ENCODE measurements at regions not wholly inside any gene's neighbourhood (a gene's known extent, or its start where the extent isn't known, plus 50 kb on each side); places are given as distances from the start of the nearest gene placed in this dataset.

DNA sequence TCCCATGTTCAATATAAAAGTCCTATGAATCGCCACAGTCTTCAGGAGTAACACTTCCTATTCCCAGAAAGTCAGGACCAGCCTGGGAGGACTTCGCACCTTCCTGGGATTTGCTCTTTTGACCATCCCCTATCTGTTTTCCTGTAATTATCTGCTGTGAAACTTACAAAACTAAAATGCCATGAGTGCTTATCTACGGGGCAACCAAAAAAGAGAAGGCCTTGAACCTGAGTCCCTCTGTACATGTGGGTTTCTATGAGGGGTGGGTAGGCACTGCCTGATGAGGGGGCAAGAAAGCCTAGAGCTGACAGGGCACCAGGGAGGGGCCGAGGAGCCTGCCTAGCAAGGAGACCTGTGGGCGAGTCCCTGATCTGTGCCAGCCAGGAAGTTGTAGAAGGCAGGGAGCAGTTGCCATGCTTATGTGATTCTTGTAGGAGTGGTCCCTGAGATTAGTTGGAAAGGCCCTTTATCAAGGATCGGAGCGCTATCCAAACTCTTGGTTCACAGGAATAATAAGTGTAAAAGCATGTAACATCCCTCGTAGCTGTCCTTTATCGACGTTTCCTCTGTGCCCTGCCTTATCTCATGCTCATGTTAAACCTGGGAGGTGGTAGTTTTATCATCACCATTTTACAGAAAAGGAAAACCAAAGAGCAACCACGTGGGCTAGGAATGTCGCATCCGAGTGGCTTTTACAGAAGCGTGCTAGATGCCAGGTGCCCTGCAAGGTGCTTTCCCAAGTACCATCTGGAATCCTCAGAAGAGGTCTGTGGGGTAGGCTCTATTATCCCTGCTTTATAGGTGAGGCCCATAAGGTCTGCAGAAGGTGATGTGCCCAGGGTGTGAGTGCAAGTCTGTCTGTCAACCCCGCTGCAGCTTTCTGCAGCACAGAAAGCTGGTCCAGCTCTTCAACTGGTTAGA is 111.8 kb downstream of the B3GNT2 start:
- TF ChIP-seq RELA (CRISPR knock-in tag; IDR thresholded peaks at IDR 0.05; ENCODE audit: borderline replicate concordance): no peak
- TF ChIP-seq, protein P1, sequence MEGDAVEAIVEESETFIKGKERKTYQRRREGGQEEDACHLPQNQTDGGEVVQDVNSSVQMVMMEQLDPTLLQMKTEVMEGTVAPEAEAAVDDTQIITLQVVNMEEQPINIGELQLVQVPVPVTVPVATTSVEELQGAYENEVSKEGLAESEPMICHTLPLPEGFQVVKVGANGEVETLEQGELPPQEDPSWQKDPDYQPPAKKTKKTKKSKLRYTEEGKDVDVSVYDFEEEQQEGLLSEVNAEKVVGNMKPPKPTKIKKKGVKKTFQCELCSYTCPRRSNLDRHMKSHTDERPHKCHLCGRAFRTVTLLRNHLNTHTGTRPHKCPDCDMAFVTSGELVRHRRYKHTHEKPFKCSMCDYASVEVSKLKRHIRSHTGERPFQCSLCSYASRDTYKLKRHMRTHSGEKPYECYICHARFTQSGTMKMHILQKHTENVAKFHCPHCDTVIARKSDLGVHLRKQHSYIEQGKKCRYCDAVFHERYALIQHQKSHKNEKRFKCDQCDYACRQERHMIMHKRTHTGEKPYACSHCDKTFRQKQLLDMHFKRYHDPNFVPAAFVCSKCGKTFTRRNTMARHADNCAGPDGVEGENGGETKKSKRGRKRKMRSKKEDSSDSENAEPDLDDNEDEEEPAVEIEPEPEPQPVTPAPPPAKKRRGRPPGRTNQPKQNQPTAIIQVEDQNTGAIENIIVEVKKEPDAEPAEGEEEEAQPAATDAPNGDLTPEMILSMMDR (IDR thresholded peaks at IDR 0.05): no peak
- TF ChIP-seq, protein P2, sequence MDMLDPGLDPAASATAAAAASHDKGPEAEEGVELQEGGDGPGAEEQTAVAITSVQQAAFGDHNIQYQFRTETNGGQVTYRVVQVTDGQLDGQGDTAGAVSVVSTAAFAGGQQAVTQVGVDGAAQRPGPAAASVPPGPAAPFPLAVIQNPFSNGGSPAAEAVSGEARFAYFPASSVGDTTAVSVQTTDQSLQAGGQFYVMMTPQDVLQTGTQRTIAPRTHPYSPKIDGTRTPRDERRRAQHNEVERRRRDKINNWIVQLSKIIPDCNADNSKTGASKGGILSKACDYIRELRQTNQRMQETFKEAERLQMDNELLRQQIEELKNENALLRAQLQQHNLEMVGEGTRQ (CRISPR knock-in tag; IDR thresholded peaks at IDR 0.05): no peak

Measured in WTC11 (cell line).